ENCODE measurements at regions not wholly inside any gene's neighbourhood (a gene's known extent, or its start where the extent isn't known, plus 50 kb on each side); places are given as distances from the start of the nearest gene placed in this dataset.
A peak's percentile ranks its signal among the peaks of the same experiment; 100 is the strongest.
"Not testable (repeated sequence)": the region's sequence is repeated elsewhere in the genome, so short reads cannot be mapped to it uniquely, and the experiment has no call there.

DNA sequence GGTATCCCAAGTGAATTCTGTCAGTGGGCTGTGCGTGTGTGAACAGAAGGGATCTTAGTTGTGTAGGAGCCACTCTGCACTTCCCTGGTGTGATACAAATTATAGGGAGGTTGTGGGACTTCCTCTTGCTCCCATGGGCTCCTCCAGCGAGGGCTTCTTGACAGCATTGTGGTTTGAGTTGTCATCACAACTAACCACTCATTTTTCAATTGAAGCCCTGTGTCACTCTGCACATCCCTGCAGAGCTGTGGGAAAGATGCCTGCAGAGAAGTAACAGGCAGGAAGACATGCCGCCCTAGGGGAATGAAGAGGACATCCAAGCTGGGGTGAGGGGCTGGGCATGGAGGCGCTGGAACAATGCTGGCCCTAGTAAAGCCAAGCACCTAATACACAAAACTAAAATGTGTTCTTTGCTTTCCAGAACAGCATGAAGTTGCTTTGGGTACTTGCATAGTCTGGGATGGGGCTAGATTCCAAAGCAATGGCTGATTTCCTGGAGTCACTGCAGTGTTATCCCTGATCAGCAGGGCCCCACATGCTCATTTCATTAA is 692.5 kb downstream of the TOX3 start:
- no peak for DNase-seq (ENCODE audit: low read depth in 3 of 3)

DNA sequence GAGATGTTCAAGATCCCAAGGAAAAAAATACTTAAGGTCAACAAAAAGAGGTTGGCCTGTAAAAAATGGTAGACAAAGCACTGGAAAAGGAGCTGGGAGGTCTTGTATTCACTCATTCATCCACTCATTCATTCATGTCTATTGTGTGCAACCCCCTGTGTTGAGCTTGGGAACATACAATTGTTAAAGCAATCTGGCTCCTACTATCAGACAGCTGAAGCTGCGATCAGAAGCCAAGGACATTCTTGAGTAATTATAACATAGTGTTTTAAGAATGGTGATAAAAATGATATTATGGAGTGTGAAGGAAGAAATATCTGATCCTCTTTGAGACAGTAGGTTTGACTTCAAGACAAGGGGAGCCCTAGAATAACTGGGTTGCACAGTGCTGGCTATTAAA is 693.4 kb downstream of the TOX3 start:
- no peak for DNase-seq (ENCODE audit: low read depth in 3 of 3)

DNA sequence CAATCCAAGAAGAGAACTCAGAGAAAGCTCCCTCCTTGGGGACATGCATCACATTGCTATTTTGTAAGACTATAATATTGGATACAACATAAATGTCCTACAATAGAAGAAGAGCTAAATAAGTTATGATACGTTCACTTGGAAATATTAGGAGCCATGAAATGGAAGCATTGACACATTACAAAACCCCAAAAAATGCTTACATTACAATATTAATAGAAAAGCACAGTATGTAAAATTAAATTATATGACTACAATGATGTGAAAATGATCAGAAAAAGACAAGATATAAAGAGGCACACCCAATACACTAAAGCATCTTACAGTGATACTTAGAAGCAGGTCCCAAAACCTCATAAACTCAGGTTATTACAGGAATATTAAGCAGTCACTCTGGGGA is 694.1 kb downstream of the TOX3 start:
- no peak for DNase-seq (ENCODE audit: low read depth in 3 of 3)

DNA sequence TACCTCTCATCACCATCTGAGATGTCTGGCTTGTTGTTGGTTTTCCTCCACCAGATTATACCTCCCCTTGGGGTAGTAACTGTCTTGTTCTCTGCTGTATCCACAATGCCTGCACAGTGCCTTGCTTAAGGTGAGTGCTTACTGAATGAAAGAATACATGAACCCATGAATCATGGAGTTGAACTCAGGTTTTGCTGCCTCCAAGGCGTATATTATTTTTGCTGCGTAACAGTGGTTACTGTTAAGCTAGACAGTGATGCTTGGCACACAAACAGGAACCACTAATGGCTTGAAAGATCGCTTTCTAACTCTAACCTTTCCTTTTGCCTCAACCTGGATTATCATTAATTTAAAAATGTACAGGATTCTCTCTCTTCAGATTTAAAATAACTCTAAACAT is 695.8 kb downstream of the TOX3 start:
- no peak for DNase-seq (ENCODE audit: low read depth in 3 of 3)

DNA sequence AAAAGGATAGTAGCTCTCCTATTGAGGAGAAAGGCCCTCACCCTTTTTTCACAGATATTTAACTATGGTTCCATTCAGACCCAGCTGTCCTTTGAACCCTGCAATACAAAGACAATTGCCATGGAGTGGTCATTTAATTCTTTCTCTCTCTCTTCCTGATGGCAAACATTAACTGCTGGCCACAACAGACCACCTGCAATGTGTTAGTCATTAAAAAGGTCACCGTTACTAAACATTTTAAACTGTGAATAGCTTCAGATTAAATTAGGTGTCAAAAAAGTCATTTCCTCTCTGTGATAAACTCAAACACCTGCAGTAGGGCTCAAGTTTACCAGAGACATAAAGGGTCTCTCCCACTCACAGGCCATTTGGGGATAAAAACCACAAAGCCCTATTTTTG is 697.2 kb downstream of the TOX3 start:
- DNase-seq (ENCODE audit: low read depth in 3 of 3): no peak

DNA sequence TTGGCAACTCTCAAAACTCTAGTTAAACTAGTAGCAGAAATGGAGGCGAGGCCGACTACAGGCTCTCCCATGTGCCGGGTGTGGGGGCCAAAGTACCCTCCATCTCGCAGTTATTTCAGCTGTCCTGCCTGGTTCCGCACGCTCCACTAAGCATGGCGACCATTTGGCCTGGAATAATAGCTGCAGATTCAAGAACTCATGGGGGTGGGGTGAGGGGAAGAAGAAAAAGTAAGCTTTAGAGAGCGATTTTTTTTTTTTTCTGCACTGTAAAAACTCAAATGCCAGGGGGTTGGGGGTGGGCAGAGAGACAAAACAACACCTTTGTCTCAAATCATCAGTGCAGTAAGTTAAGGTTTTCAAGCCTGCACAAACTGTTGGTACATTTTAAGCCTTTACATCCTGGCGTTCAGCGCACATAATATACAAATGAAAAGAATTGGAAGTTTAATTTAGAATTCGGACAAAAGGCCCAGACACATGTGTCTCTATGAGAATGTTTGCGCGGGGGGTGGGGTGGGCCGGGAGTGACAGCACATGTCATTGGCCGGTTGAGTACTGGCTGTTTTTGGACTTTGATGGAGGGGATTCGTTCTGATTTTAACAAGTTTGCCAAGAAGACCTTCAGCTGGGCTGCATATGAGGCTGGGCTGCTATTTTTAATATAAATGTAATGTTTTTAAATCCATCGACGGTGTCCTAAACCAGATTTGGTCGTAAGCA is 694.7 kb upstream of the SALL1 start:
- DNase-seq (ENCODE audit: low read depth in 3 of 3): no peak

DNA sequence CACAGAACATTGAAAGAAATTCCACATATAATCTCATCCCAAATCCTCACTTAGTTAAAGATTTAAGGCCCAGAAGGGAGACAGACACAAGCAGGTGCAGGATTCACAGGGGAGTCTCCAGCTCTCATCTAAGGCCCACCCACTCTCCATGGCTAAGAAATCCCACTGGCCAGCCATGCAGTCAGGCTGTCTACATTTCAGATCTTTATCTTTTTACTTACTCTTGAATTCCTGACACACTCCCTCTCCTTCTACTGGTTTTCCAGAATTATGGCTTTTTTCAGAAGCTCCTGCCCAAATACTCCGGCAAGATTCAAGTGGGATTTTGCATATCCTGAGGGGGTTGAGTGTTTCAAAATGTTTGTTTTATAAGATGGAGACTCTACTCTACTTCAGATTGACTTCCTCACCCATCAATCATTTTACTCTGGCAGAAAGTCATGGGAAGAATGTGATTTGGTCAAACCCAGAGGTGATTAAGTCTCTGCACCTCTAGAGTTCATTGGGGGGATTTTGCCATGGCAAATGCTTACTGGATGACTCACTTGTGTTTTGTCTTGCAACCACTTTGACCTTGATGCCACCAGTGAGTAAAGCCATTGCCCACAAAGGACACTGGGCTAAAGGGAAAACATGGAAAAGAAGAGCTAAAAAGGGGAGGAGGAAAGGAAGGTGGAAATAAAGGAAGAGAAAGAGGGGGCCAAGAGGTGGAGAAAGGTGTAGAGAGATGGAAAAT is 688.8 kb upstream of the SALL1 start:
- DNase-seq (ENCODE audit: low read depth in 3 of 3): no peak

DNA sequence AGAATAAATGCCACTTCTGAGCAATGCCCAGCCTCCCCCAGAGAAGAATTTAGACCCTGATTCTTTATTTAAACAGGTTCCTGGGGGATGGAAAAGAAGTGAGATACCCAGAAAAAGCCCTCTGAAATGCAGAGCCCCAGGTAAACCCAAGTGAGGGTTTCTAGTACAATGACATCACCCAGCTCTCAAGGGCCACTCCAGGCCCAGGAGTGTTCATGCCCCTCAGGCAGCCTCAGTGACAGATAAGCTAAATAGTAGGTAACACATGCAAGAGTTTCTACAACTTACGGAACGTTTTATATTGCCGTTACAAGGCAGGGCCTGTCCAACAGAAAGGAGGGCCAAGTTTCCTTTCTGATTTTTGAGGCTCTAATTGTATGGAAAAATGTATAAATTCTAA is 683.7 kb upstream of the SALL1 start:
- DNase-seq (ENCODE audit: low read depth in 3 of 3): no peak

DNA sequence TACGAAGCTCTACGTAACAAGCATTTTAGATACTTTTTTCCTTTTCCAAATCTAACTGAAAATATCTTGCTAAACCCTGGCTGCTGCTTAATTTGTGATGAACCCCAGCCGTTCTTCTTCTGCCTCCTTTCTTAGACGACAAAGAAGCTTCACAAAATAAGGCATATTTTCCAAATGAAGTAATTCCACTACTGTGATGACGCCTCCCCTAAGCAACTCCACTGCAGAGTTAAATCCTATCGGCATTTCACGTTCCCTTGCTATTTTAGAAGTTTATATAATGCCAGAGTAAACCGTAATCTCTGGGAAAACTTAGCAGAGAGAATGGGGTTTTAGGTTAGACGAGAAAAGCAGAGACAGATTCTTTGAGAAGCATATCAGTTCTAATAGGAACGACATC is 683.1 kb upstream of the SALL1 start:
- no peak for DNase-seq (ENCODE audit: low read depth in 3 of 3)

DNA sequence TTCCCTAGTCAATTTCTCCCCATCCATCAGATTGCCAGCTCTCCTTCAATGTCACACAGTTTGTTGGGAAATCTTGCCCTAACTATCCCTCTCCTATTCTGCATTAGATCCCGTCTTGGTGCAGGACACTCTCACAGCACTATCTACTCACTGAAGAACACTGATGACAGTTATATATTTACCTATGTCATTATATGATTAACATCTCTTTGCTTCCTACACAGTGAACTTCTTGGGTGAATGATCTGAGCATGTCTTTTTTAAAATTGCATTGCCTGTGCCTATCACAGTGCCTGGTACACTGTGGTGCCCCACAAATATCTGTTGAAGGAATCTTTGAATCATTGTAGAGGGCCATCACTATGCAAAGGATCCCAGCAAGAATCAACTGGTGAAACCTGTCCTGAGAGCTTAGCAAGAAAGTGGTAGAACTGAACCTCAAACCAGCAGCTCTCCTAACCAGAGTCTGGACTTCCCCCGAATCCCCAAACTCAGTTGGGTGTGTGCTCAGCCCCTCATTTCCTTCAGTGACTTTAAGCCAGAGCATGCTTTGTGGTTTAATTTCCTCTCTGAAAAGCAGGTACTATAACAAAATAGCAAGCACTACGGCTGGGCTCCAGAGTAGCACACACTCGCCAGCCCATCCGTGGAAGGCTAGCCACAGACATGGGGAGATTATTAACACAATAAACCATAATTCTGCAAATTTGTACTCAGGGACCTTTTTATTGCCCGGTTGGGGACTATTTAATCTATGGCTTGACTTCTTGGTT is 680.7 kb upstream of the SALL1 start:
- no peak for DNase-seq (ENCODE audit: low read depth in 3 of 3)

DNA sequence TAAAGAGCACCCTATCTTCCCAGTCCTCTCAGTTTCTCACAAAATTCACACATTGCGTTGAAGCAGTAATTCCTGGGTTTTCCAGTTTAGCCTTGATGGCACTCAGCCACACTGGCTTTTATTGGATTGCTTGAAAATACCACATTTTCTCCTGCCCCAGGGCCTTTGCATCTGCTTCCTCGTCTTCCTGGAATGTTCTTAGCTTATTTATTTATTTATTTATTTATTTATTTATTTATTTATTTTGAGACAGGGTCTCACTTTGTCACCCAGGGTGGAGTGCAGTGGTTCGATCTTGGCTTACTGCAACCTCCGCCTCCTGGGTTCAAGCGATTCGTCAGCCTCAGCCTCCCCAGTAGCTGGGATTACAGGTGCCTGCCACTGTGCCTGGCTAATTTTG is 680.0 kb upstream of the SALL1 start:
- DNase-seq (ENCODE audit: low read depth in 3 of 3): not testable (repeated sequence)

DNA sequence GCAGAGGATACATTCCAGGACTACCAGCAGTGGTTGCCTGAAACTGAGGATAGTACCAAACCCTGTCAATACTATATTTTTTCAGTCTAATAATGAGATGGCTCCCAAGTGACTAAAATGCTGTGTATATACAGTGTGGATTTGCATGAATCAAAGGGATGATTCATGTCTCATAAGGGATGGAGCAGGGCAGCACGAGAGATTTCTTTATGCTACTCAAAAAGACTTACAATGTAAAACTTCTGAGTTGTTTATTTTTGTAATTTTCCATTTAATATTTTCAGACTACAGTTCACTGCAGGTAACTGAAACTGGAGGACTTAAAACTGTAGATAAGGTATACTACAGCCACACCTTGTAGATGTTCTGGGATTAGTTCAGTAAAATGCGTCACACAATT is 674.7 kb upstream of the SALL1 start:
- no peak for DNase-seq (ENCODE audit: low read depth in 3 of 3)

DNA sequence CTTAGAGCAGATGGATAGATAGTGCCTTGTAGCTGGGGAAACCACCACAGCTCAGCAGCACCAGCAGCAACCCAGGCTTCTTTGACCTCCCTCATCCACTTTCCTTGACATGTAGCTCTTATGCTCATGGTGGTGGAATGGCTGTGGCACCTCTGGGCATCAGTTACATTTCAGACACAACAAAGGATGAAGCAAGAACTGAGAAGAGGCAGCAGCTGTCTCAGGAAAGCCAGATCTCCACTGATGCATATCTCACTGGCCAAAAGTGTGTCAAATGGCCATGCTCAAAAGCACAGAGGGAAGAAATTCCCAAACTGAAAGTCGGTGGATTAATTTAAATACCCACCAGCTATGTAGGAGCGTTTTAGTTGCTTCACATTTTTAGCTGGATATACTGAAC is 671.4 kb upstream of the SALL1 start:
- no peak for DNase-seq (ENCODE audit: low read depth in 3 of 3)

DNA sequence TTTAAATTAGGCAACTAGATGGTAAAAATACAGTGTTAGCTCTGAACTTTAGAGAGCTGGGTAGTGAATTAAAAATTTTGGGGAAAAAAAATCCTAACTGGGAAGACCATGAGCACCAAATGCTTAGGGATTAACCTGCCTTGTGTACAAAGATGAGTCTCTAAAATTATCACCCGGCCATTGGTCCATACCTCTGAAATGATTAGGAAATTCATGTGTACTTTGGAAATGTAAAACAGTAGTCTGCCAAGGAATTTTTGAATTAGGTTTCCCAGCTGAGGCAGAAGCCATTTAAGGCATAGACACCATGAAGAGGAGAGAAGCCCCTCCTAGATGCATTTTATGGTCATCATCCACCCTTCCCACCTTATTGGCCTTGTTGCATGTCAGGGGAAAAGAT is 670.5 kb upstream of the SALL1 start:
- DNase-seq (ENCODE audit: low read depth in 3 of 3): no peak

DNA sequence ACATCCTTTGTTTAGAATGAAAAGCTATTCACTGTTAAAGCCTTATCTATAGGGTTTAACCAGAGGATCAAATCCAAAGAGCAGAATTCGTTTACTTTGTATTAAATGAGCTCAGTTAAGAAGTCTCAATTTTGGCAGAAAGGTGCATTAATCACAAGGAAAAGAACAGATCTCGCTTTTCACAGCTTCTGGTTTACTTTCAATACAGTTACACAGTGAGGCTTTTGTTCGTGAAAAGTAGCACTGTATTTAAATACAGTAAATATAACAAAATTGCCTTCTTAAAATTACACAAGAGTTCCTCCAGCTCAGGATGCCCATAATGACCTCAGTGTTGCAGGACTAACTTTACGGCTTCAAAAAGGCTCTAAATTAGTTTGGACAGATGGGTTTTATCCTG is 669.1 kb upstream of the SALL1 start:
- DNase-seq (ENCODE audit: low read depth in 3 of 3): no peak

DNA sequence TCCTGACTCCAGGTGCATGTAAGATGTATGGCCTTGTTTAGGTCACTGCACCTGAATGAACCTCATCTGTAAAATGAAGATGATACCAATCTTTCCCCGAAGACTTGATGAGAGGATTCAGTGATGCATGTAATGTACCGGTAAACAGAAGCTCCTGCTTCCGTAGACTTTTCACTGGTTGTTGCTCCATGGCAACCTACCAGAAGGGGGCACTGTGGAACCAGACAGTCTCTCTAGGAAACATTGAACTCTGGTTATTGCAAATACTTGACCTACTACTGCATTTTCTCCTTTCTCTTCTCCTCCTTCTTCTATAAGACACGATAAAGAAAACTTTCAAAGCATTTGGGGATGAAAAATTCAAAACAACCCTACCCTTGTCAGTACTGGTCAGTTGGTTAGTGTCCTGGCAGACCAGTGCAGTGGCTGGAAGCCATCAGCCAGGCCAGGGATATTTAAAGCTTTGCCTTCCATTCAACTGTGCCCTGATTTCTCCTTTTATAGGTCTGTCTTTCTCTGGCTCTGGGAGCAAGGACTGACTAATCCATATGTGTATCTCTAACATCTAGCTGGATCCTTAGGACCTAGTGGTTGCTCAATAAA is 667.4 kb upstream of the SALL1 start:
- peak in 1 of 3 experiments; percentile 1 for DNase-seq (ENCODE audit: low read depth in 3 of 3)

DNA sequence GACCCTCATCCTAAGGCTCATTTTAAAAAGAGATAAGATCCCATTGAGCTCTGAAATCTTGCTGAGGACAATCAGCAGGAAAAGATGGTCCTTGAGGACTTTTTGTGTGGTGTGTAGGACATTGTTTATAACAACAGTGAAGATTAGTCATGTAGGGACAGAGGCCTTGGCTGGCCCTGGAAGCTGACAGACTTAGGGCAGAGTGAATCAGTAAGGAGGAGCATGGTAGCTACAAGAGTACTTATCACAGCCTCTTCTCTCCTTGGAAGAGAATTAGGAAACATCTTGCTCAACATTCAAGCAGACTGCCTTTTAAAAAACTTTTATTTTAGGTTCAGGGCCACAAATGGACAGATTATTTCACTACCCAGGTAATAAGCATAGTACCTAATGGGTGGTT is 665.9 kb upstream of the SALL1 start:
- DNase-seq (ENCODE audit: low read depth in 3 of 3): no peak

DNA sequence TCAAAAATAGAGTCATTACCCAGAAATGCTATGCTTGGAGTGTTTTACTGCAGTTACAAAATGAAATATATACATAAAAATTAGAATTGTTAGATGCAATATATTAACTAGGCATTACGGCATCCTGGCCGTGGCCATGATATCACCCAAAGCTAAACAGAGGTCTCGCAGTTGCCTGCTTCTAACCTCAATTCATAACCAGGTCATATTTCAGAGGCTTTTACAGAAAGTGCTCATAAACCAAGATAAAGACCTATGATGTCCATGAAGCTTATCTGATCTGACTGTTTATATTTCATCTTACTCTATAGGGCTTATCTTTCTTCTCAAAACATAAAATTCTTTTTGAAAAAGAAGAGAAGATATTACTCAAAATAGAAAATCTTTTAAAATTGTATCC is 664.5 kb upstream of the SALL1 start:
- DNase-seq (ENCODE audit: low read depth in 3 of 3): no peak

DNA sequence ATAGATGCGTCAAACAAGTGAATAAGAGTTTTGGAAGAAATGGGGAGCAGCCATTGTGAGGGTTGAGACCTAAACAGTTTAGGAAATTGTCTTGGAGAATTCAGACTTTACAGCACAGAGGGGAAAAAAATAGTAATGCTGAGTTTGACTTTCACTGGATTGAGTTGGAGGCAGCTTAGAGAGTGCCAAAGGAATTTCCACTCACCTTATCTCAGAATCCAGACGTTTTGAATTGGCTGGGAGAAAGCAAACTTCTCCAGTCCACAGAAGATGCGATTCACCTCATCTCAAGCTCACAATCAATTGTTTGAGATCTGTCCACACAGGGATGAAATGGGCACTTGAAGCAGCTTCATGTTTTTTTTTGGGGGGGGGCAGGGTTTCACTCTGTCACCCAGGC is 663.5 kb upstream of the SALL1 start:
- DNase-seq (ENCODE audit: low read depth in 3 of 3): no peak

DNA sequence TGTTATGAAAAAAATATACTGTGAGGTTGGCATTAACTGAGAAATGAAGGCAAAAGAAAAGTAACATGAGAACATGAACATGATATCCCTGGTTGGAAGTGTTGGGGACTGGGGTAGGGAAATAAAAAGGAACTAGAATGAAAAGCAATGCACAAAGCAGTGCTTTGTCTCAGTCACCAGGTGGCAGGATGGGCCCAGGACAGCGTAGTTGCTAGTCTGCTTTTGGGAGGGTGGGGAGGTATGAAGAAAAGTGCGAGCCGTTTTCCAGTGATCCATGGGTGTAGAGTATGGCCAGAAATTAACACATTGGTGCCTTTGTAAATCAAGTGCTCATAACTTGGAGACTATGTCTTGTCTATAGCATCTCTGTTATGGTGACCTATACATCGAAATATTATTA is 662.5 kb upstream of the SALL1 start:
- no peak for DNase-seq (ENCODE audit: low read depth in 3 of 3)

DNA sequence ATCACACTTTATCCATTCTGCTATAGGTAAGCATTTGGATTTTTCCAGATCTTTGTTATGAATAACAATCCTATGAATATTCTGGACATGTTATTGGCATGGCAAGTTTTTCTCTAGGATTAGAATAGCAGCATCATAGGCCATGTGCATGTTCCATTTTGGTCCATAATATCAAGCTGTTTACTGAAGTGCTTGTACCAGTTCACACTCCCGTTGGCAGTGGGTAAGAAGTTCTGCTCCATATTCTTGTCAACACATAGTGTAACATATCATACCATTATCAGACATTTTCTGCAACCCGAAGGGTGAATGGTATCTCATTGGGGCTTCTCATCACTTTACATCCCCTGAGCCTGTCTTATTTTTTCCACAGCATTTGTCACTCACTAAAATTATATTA is 661.9 kb upstream of the SALL1 start:
- no peak for DNase-seq (ENCODE audit: low read depth in 3 of 3)

DNA sequence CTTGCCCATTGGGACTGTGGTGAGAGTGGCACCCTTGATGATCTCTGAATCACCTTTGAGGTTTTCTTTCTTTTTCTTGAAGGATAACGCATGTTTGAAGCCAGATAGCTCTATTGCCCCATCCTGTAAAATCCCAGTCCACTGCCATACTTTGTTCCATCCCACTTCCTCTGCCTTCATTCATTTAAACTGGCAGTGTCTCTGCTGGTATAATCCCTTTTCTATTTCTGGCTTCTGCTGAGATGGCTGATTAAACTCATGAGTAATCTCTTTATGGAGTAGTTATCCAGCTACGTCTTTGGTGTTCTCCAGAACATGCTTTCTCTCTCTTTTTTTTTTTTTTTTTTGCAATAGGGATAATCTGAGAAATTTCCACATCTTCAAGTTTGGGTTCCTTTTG is 656.5 kb upstream of the SALL1 start:
- no peak for DNase-seq (ENCODE audit: low read depth in 3 of 3)
